Activated CD4-positive, CD25-positive, alpha-beta regulatory T cell treated with anti-CD3 and anti-CD28 coated beads, Interleukin-2, amount 50 U/mL, for 16 hours (primary cell): ENCODE measurements at regions not wholly inside any gene's neighbourhood (a gene's known extent, or its start where the extent isn't known, plus 50 kb on each side); places are given as distances from the start of the nearest gene placed in this dataset.
"Not testable (repeated sequence)": the region's sequence is repeated elsewhere in the genome, so short reads cannot be mapped to it uniquely, and the experiment has no call there.

Experiments
- DNase-seq: peaks from one replicate; pipeline ENCODE4 v3.0.0-alpha.2; 2020; ENCODE audit warnings: low read depth, low spot score

DNA sequence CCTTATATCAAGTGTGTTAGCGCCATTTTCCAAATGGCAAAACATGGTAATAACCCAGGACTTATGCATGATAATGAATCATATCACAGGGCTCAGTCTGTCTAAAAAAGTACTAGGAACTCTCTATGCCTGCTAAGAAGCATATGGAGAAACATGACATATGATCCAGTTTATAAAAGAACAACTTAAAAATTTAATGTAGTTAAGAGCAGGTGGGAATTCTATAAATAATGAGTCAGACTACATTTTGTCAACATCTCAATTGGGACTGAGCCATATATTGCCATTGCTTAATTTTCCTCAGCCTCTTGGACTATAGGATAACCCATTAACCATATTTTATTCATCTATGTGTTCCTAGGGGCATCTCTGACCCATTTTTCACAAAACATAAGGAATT lies 360.4 kb upstream of the AGA start:
- DNase-seq, result no peak

DNA sequence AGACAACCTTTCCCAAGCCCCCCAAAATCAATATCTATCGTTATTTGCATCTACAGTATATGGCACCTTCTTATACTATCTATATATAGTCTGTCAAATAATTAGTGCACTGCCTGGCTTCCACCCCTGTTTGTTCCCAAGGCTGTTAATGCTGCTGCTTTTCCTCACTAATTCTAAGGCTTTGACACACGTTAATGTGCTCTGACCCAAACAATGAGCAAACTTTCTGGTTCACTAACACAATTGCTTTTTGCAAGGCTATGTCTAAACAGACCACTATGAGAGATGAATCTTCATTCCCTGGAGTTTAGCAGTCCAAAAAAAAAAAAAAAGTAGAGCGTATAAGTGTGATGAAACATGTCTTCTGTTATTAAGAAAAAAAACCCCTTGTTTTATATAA lies 360.9 kb upstream of the AGA start:
- no peak for DNase-seq

DNA sequence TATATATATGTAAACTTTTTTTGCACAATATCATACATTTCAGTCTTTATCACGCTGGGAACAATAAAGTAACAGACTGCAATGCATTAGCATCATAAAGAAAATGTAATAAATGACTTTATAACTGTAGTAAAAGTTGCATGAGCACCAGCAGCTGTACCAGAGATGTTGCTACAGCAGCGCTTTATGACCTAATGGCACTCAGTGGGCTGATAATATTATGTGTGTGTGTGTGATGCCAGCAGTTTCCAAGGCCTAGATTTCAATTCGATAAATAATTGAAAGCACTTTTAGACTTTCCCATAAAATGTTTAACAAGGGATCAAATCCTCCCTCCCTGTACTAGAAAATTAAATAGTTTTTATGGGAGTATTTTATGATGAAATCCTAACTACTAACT lies 367.6 kb upstream of the AGA start:
- no peak for DNase-seq

DNA sequence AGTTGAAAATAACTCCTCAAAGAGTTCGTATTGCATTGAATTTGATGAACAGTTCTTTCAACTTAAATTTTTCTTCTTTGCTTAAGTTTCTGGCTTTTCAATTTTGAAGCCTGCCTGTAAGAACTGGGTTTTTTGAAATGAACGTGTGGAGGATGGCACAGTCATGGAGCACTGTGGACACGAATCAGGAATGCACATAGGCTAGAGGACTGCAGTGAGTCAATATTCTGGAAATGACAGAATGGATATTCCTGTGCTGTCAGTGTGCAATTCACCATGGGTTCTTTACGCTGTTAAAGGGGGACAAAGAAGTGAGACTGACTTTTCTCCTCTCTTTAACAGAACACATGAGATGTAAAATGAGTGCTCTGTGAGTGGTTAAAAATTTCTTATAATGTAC lies 368.0 kb upstream of the AGA start:
- no peak for DNase-seq

DNA sequence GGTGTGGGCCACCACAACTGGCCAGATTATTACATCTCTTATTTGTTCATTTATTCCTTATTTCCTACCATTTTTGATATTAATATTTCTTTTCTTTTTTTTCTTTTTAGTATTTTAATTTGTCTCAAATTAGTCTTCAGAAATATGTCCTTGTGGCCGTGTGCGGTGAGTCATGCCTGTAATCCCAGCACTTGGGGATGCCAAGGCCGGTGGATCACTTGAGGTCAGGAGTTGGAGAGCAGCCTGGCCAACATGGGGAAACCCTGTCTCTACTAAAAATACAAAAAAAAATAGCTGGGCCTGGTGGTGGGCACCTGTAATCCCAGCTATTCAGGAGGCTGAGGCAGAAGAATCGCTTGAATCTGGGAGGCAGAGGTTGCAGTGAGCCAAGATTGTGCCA lies 376.2 kb upstream of the AGA start:
- not testable (repeated sequence) for DNase-seq

DNA sequence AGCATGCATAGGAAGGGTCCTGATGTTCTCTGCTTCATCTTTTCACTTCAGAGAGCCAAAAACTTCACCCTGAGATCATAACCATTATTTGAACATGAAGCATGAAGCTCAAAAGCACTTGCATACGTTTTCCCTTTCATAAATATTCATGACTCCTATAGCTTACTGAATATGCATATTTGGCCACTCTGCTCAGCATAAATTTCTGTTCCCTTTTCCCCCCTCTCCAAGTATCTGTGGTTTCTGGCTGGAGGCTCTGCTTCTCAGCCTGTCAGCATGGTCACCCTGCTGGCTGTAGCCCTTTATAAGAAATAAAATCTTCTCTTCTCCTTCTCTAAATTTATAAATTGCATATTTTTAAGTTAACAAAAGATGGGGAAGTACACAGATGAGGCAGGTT lies 384.7 kb upstream of the AGA start:
- DNase-seq, result no peak

DNA sequence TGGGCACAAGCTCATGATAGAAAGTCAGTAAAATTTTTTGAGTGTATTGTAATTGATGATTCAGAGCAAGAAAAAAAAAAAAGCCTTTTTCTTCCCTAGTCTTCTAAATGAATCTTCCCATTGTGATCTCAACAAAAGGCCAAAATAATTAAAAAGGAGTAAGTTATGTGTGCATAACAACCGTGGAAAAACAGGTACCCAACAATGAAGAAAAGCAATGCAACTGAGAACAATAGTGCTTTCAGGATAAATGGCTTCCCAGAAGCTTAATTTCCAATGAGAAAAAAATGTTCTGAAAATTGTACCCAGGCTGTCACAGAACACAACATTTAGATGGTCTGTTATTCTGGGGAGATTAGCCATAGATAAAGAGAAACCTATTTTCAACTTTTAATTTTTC lies 399.0 kb upstream of the AGA start:
- no peak for DNase-seq

DNA sequence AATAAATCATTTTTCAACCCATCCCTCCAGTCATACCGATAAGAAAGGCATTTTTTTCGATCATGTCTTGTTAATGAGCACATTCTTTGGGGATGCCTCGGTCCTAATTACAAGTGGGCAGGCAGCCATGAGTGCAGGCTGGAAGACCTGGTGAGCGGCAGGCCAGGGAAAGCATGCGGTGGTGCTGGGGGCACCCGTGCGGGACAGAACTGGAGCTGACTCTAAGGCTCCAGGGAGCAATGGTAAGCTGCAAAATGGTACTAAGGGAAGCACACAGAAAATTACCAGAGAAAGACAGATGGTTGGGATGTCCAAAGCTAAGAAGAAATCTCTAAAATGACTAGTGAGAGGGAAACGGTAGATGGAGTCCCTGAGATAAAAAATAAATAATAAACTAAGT lies 411.0 kb upstream of the AGA start:
- no peak for DNase-seq

DNA sequence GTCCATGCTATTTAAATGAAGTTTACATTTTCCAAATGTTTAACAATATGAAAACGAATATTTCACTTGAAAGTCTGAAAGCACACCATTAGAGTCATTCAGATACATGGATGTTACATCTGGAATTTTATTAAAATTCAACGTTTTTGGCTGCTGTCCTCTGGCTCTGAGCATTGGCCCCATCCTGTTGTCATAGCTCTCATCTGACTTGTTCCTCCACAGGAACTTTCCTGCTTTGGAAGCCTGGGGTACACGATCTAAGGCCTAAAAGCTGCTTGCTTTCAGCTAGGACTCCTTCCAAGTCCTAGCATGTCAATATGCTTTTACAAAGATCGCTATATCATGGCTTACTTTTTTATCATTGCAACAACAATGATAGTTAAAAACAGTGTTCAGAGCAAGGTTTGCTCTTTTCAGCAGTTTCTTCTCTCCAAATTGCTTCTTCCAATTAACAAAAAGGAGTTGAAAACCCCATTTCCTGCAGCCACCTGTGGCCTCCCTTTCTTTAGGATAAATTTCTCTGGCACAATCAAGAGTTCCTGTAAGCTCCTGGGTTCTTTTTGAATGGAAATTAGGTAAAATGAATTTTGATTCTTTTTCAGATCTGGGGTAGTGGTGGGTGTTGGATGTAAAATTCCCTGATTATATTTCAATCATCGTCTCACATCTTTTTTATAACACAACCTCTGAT lies 413.4 kb upstream of the AGA start:
- no peak for DNase-seq

DNA sequence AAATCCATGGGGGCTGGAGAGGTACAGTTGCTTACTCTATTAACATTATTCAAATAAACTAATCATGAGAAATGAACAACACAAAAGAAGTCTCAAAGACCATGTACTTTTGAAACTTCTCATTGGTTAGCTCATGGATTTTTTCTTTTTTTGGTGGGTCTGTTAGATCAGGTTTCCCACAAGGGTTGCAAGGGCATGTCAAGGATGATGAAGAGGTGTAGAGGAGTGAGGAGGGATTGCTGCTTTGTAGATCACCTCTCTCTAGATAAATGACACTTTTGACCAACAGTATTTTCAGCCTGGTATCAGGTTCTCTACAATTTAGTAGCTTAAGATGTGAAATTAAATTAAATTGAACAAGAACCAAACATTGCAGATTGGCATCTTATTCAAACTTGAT lies 417.9 kb upstream of the AGA start:
- DNase-seq, result no peak

DNA sequence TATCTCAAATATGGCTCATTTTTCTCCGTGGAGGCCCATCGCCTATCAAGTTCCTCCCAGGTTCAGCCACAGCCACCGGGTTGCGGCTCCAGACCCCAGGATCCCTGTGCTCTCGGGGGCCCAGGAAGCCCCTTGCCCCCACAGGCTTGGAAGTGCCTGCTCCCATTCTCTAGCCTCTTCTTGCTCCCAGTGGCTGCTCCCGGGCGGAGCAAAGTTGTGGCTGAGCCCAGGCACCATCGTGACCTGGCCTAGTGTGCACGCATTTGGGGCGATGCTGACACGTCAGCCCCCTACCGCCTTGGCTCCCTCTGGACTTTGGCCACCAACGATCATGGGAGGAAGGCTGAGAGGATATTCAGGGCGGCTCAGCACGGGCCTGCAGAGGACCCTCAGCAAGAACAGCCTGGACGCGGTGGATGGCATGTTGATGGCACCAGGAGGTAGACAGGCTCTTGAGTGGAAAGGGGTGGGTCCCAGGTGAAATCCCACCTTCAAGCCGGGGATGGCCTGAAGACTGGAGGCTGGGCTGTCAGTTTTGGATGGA lies 419.4 kb upstream of the AGA start:
- no peak for DNase-seq

DNA sequence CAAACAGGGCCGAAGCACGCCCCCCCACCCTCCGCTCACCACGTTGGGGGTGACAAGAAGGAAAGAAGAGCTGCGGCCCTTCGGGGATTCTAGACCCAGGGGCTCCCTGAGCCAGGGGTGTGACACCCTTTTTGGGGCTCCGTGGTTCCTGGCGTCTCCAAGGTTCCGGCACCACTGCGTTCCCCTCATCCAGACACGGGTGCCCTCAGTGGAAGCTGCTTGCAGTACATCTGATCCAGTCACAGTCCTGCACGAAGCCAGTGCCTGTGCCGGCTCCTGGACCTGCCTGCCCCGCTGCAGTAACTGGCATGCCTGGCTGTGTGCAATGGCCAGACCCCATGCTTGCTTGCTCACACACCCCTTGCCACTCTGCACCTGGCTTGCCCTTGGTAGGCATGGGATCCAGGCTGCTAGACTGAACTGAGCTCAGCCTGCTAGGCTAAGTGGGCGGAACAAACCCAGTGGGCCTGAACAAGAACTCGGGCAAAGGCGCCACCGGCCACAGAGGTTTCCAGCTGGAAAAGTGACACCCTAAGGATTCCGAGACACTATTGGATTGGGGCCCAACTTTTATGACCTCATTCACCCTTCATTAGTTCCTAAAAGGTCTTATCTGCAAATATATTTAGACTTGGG lies 420.4 kb upstream of the AGA start:
- DNase-seq, result no peak

DNA sequence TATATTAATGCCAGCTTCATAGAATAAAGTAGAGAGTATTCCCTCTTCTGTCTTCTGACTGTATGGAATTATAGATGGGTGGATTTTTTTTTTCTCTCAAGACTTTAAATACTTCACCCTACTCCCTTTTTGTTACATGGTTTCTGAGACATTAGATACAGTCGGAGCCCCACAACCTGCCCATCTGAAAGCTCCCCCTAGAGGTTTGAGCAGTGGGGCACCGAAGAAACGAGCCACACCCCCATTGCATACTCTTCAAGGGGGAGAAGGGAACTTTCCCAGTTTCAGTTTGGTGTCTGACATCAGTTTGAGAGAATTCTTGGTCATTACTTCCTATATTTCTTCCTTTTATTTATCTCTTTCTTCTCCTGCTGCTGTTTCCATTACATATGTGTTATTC lies 437.6 kb upstream of the AGA start:
- DNase-seq, result no peak

DNA sequence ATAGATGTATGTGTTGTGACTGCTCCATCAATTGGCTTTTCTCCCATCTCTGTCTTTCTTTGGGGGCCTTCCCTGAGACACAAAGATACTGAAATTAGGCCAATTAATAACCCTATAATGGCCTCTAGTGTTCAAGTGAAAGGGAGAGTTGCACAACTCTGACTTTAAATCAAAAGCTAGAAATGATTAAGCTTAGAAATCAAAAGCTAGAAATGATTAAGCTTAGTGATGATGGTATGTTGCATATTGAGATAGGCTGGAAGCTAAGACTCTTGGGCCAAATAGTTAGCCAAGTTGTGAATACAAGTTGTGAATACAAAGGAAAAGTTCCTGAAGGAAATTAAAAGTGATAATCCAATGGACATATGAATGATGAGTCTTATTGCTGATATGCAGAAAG lies 452.9 kb upstream of the AGA start:
- no peak for DNase-seq

DNA sequence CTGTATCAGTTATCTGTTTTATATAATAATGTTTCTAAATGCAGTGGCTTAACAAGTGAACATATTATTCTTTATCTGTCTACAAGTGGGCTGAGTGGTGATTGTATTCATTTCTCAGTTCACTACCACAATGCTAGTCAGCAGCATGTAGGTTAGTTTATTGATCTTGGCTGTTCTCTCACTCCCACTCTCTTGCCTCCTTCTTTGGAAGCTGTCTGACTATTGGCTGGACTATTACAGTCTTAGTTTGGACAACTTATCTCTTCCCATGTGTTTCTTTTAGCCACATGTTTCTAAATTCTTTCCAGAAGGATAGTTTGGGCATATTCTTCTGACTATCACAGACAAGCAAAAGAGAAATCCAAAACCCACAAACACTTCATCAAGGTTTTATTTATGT lies 459.5 kb upstream of the AGA start:
- DNase-seq, result no peak

DNA sequence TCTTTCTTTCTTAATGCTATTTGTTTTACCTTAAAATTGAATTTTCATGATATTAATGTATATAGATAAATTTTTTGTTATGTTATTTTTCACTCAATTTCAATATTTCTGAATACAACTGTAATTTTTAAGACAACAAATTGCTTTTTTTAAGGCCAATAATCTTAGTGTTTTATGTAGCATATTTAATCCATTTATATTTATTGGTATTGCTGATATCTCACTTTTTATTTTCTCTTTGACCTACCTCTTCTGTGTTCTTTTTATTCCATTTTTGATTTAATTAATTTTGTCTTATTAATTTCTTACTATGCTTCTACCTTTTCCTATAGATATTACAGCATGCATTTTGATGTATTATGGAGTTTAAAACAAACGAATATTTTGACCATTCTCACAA lies 460.1 kb upstream of the AGA start:
- no peak for DNase-seq

DNA sequence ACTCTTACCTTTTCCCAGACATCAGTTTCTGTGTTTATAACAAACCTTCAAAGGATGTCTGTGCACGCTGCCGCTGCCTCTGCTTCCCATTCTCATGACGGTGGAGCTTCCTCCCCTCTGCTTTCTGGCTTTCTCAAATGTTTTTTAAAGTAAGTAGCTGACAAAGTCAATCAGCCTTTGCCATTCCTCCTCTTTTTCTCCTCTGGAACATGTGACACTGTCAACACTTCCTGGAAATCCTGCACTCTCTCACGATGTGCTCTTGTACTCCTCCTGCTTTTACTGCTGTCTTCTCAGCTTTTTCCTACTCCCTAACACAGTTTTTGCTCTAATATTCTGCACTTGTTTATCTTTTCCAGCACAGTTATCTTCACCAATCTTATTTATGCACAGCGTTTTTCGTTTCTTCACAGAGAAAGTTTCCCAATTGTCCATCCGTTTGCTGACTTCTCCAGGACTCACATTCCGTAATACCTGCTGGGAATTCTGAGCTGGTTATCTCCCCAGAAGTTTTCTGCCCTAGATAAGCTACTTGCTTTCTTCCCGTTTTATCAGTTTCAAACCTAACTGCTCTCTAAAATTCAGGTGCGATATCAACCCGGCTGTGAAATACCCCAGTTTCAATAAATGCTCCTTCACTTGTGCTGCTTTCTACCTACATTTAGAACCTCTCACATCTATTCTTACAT lies 465.6 kb upstream of the AGA start:
- DNase-seq, result no peak

DNA sequence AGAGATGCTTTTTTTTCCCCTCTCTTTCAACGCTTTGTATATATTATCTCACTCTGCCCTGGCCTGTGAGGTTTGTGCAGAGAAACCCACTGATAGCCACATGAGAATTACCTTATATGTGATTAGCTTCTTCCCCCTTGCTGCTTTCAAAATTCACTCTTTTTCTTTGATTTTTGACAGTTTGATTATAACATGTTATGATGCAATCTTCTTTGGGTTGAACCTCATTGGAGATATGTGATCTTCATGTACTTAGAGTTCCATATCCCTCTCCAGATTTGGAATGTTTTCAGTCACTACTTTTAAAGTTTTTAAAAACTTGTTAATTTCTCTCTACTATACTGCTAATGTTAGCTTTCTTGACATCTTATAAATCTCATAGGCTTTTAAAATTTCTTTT lies 479.5 kb upstream of the AGA start:
- DNase-seq, result no peak

DNA sequence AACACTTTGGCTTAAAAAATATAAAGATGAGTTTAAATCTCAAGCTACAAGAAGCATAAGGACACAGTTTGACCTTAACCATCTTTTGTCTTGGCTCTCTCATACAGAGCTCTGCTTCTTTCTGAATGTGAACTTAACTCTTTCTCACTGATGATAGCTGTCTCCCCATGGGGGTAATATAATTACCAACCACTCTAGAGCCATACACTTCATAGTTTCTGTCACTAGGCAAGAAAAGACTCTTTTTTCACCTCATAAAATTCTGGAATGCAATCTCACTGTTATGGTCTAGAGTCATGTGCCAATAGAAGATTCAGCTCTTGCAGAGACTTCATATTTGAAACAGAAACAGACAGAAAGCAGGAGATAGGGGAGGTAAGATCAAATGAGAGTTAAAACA lies 481.7 kb upstream of the AGA start:
- DNase-seq, result no peak

DNA sequence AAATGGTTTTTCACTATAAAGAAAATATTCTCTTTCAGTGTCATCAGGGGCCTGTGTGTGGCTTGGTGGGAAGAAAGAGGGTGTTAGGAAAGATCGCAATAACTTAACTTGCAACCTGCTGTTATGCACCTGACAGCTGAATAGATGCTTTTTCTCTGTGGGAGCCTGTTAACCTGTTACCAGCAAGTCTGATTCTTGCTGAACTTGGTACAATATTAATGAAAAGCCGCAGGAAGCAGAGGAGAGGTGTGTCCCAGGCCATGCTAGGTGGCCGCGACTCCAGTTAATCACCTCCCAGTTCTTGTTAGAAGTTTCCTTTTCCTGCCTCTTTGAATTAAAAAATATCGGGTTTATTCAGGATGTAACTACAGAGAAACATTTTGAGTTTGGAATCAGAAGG lies 494.8 kb upstream of the AGA start:
- no peak for DNase-seq

DNA sequence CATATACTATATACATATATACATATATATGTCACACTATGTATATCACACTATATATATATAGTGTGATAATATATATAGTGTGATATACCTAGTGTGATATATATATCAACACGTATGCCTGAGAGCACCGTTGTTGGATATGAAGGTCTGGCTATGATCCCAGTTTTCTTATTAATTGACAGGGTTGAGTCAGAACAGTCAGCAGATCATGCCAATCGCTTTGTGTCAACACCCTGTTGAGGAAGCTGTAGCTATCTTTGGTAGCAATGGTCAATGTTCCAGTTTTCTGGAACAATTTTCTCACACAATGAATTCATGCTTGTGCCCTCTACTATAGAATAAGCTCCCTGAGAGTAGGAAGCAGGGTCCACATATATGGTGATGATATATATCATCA lies 496.0 kb upstream of the AGA start:
- DNase-seq, result no peak

DNA sequence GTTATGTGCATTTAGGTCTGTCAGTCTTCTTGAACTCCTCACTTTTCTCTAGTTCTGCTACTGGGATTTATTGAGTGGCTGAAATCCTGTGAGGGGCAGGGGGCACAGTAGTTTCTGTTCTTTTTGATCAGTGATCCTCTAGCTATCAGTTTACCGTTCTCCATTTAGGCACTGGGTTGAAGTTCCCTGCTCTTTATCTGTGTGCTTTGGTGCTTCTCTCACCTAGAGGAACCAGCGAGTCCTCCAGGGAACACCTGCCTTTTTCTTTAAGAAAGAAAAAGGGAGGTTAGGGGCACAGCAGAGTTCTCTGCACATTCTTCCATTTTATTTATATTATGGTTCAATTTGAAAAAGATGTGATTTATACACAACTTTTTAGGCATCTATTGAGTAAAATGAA lies 503.0 kb upstream of the AGA start:
- no peak for DNase-seq

DNA sequence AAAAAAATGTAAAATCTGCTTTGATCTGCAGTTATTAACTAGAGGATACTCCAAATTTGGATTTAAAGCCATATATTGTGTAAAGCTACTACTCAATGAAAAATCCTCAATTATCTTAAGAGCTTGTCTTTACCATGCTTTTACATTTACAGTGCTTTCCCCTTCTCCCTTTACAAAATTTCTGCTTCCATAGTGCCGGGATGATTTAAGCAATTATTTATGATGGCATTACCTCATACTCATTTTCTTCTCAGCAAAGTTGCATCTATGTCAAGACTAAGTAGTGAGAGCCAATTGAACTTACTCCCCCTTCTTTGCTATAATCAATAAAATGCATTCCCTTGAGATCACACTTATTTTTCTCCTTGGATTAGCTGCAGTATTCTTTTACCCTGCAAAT lies 505.4 kb upstream of the AGA start:
- no peak for DNase-seq
